ENCODE measurements at regions not wholly inside any gene's neighbourhood (a gene's known extent, or its start where the extent isn't known, plus 50 kb on each side); places are given as distances from the start of the nearest gene placed in this dataset.
"Not testable (repeated sequence)": the region's sequence is repeated elsewhere in the genome, so short reads cannot be mapped to it uniquely, and the experiment has no call there.

DNA sequence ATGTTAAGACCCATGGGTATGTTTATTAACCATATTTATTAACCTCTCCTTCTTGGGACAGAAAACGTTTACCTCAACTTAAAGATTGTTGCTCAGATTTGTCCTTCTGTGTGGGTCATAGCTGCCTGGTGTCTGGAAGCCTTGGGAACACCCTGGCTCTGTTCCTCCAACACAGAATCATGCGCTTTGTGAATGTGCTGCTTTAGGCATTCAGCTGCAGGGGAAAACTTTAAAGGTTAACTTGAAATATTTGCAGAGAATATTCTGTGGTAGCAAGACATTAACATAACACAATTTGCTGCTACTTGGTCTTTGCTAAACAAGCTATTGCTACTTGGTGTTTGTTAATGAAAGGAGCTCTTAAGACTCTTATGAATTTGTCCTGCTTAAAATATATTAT is 50.5 kb upstream of the THOC3 start:
- DNase-seq (ENCODE audit: low read depth): not testable (repeated sequence)

DNA sequence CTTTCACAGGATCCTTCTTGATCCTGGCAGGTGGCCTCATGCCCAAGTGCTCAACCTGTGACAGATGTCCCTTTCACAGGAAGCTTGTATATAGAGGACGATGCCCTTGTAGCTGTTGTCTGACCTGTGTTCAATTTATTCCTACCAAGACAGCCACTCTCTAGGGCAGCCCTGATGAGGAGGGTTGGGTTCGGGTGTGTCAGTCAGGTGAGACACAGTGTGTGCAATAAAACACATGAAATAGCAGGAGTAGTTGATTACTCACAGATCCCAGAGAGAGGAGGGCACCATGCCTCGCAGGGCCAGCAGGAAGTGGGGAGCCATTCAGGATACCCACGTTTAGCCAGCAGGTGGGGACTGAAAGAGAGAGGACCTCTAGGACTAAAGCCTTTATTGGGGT is 52.7 kb upstream of the THOC3 start:
- not testable (repeated sequence) for DNase-seq (ENCODE audit: low read depth)

DNA sequence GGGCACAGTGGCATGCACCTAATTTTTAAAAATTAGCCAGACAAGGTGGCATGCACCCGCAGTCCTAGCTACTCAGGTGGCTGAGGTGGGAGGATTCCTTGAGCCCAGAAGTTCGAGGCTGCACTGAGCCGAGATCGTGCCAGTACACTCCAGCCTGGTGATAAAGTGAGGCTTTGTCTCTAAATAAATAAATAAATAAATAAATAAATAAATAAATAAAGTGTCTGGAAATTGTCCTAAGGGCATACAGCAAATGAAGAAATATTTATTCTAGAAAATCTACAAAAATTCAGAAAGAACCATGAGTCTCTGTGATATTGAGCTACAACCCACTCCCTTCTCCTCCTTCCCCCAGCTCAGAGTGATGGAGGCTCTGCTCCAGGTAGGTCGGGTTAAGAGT is 55.4 kb upstream of the THOC3 start:
- not testable (repeated sequence) for DNase-seq (ENCODE audit: low read depth)

DNA sequence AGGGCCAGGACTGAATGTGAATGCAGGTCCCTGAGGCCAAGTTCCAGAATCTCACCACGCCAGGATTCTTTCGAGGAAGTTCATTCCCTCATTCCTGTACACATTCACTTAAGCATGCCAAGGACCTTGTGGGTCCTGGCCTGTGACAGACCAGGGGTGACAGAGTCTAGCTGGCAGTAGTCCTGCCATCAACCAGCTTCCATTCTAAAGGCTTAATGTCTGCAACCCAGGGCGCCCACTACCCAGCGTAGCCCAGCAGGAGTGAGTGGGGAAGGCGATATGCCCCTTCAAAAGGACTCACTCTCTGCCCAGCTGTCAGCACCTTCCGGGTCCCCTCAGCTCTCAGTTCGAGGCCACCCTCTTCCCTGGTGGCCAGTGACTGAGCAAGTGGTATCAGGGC is 61.3 kb upstream of the THOC3 start:
- not testable (repeated sequence) for DNase-seq (ENCODE audit: low read depth)

DNA sequence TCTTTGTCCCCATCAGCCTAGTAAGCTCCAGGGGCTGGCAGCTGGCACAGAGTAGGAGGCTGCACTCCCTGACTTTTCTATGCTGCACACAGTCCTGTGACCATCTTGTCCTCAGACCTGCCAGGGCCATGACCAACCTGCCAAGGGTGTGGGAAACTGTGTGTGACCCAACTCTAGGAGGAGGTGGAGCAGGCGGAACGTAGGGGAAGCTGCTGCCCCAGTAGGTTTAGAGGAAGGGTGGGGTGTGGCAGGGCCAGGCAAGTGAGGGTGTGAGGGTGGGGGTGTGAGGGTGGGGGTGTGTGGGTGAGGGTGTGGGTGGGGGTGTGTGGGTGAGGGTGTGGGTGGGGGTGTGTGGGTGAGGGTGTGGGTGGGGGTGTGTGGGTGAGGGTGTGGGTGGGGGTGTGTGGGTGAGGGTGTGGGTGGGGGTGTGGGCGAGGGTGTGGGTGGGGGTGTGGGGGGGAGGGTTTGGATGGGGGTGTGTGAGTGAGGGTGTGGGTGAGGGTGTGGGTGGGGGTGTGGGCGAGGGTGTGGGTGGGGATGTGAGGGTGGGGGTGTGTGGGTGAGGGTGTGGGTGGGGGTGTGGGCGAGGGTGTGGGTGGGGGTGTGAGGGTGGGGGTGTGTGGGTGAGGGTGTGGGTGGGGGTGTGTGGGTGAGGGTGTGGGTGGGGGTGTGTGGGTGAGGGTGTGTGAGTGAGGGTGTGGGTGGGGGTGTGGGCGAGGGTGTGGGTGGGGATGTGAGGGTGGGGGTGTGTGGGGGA is 62.4 kb upstream of the THOC3 start:
- DNase-seq (ENCODE audit: low read depth): not testable (repeated sequence)

DNA sequence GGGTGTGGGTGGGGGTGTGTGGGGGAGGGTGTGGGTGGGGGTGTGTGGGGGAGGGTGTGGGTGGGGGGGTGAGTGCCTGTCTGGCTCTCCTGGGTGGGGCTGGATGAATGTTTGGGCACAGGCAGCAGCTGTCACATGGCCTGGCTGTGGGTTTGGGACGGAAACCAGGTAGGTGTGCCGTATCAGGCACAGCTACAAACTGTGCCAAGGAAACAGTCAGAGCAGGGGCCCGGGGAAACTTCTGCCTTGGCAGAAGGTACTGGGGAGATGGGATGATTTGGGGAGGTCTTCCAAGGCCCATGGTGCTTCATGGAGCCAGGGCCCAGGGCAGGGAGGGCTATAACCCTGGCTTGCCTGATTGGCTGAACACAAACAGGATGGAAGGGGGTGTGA is 63.0 kb upstream of the THOC3 start:
- not testable (repeated sequence) for DNase-seq (ENCODE audit: low read depth)

DNA sequence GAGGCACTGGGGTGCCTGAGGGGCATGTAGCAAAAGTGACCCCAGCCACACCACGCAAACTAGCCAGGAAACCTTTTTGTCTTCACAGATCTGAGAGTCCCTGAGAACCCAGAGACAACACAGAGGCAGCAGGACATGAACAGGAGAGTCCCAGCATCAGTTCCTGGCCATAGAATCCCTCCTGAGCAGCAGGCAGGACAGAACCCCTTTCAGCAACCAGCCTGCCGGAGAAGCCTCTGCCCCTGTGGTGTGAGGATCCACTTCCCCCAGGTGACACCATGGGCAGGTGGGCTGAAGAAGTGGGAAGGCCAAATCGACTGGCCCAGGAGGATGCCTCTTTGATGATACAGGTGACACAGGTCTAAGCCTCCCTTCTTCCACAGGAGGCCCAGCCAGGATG is 65.1 kb upstream of the THOC3 start:
- DNase-seq (ENCODE audit: low read depth): not testable (repeated sequence)

DNA sequence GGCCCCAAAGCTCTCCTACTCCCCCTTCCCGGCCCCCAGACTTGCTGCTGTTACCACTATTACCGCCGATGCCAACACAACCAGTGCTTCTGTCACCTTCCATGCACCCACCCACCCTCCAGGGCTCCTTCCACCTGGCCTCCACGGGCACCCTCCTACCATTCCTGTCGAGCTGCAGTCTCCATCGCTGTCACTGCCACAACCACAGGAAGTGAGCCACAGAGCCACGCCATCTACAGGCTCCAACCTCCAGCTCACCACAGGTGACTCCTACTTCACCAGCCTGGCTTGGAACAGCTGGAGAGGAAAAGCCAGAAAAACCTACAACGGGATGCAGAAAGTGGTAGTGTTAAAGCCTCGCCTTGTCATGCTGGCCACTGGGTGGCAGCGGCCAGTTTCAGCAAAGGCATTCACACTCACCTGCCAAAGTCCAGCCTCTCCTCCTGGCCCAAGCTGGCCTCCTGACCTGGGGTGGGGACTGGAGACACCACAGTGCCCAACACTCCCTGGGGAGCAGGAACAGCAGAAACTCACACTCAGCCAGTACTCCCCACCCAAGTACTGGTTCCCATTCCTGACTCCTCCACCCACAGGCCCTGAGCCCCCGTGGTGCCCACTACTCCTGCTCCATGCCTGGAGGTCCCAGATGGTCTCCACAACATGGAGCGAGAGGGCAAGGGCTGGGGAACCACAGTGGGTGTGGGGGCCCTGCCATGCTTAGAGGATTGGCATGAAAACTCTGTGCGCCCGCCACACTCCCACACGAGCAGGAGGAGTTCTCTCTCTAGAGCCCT is 66.5 kb upstream of the THOC3 start:
- DNase-seq (ENCODE audit: low read depth): not testable (repeated sequence)

DNA sequence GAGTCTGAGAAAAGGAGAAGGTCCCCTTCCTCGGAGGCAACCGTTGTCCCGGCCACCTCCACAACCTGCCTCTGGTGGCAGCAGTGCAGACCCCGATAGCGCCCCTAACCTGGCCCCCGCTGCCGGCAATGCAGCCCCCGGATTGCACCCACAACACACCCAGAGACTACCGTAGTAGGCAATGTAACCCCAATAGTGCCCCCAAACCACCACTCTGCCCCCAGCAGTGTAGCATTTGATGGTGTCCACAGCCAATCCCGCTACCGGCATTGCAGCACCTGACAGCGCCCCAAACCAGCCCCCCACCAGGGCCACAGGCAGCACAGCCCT is 67.1 kb upstream of the THOC3 start:
- DNase-seq (ENCODE audit: low read depth): not testable (repeated sequence)

DNA sequence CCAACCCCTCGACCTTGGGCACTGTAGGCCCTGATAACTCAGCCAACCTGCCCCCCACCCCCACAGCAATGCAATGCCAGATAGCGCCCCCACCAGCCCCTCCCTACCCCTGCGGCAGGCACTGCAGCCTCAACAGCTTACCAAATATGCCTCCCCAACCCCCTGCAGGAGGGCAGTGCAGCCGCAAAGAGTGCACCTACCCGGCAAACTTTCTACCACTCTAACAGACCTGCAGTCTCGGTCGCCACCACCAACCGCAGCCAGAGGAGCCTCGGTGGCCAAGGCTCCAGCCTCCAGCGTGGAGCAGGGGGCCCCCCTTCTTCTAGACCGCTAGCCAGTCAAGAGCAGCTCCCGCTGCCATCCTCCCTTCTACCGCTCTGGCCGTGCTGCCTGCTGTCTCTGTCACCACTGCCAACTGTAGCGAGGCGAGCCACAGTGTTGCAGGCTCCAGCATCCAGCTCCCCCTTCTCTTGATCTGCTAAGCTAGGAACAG is 67.7 kb upstream of the THOC3 start:
- DNase-seq (ENCODE audit: low read depth): not testable (repeated sequence)

DNA sequence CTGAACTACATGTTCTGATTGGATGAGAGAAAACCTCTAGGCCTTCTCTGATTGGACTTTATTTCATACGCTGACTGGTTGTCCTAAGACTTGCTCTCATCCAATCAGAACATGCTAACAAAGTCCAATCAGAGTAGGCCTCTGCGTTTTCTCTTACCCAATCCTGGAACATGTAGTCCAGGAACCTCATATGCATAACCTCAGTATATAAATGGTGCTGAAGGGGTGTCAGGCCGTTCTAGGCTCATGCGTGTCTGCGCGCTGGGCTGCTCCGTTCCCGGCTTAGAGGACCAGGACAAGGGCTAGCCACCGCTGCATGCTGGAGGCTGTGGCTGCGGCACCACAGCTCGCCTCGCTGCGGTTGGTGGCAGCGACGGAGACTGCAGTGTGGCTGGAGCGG is 68.3 kb upstream of the THOC3 start:
- not testable (repeated sequence) for DNase-seq (ENCODE audit: low read depth)

DNA sequence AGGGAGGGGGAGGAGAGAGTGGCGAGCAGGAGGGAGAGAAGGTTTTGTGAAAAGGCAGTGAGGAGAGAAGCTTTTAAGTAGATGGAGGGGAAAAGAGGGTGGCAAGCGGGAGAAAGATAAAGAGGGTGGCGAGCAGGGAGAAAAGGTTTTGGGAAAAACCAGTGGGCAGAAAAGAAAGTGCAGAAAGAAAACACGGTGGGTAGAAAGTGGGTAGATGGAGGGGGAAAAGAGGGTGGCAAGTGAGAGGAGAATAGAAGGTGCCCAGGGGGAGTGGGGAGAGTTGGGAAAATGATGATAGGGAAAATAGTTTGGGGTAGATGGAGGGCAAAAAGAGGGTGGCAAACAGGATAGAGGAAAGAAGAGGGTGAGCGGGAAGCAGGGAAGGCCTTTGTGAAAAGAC is 69.1 kb upstream of the THOC3 start:
- not testable (repeated sequence) for DNase-seq (ENCODE audit: low read depth)

DNA sequence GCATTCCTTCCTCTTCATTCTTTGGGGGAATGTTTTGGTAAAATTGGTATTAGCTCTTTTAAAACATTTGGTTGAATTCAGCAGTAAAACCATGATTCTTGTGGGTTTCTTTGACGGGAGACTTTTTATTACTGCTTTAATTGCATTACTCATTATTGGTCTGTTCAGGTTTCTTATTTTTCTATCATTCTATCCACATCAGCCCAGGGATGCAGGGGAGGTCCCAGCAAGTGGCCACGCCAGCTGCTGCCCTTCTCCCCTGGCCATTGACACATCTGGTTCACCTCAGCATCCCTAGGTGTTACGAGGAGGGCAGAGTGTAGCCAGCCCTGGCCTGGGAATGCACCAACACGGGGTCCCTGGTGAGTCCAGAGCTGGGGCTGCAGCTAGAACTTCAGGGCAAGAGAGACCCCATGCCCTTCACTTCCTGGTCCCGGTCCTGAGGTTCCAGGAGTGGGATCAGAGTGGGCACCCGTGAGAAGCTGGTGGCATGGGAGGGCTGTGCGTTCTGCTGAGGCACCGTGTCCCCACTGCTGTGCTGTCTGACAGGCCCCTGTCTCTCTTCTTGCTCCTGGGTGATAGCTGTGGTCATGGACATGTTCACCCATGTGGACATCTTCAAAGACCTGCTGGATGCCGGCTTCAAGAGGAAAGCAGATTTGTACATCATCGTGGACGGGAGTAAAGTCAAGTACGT is 72.1 kb upstream of the THOC3 start:
- DNase-seq (ENCODE audit: low read depth): not testable (repeated sequence)

DNA sequence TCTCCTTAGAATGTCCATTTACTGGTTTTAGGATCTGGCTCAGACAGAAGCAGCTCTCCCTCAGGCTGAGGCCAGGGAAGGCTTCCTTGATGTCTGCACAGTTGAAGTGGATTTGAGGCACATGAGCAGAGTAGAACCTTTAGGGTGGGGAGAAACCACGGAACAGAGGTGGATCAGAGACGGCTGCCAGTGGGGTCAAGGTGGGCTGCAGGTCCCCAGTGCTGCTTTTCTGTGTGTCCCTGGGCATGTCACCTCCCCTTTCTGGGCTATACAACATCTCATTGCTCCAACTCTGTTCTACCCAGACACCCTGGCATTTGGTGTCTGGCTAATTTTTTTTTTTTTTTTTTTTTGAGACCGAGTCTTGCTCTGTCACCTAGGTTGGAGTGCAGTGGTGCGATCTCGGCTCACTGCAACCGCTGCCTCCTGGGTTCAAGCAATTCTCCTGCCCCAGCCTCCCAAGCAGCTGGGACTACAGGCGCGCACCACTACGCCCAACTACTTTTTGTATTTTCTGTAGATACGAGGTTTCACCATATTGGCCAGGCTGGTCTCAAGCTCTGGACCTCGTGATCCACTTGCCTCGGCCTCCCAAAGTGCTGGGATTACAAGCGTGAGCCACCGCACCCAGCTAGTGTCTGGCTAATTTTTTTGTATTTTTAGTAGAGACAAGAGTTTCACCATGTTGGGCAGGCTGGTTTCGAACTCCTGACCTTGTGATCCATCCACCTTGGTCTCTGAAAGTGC is 73.3 kb upstream of the THOC3 start:
- not testable (repeated sequence) for DNase-seq (ENCODE audit: low read depth)

DNA sequence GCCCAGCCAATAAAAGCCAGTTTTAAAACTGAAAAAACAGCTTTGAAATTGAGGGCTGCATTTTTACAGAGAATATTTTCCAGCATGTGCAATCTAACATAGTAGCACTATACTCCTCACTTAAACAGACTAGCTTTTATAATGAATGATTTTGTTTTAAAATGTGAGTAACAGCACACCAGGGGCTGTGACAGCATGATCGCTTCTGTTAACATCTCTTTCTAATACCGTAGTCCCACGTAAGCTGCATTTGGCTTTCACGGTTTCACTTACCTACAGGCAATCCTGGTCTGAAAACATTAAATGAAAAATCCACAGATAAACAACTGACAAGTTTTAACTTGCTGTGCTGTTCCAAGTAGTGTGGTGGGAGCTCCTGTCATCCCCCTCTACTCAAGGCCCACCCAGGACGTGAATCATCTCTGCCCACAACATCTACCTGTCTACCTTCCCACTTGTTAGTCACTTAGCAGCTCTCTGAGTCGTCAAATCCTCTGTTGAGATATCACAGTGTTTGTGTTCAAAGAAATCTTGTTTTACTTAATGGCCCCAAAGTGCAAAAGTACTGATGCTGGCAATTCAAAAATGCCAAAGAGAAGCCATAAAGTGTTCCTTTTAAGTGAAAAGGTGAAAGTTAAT is 74.0 kb upstream of the THOC3 start:
- DNase-seq (ENCODE audit: low read depth): not testable (repeated sequence)

DNA sequence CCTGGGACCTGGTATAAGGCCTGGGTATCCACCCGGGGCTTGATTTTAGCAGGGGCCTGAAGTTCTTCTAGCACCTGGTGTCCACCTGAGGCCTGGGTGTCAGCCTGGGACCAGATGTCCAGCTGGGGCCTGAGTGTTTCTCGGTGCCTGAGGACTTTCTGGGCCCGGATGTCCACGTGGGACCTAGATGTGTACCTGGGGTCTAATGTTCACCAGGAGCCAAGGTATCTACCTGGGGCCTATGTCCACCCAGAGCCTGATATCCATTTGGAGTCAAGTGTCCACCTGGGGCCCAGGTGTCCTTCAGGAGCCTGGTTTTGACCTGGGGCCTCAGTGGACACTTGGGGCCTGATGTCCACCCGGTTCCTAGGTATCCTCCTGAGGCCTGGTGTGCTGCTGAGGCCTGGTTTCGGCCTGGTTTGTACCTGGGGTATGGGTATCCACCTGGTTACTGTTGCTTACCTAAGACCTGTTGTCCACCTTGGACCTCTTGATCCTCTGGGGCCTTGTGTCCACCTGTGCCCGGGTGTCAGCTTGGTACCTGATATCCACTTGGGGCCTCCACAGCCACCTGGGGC is 75.2 kb upstream of the THOC3 start:
- DNase-seq (ENCODE audit: low read depth): not testable (repeated sequence)

DNA sequence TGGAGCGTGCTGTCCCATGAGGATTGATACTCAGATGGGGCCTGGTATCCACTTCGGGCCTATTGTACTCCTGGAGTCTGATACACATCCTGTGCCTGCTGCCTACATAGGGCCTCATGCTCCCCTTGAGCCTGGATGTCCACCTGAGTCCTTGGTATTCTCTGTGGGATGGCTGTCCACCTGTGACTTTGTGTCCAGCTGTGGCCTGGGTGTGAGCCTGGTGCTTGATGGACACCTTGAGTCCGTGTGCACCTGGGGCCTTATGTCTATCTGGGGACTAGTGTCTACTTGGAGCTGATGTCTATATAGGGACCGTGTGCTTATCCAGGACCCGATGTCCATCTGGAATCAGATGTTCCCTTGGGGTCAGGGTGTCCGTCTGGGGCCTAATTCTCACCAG is 75.9 kb upstream of the THOC3 start:
- not testable (repeated sequence) for DNase-seq (ENCODE audit: low read depth)

DNA sequence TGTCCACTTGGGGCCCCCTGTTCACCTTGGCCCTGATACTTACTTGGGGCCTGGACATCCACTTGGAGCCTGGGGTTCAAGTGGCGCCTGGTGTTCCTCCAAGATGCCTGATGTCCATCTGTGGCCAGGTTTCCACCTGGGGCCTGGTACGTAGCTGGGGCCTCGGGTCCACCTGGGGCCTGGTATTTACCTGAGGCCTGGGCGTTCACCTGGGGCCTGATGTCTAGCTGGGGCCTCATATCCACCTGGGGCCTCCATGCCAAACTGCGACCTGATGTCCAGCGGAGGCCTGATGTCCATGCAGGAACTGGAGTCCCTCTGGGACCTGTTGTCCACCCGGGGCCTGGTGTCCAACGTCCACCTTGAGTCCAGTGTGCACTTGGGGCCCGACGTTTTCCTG is 76.3 kb upstream of the THOC3 start:
- DNase-seq (ENCODE audit: low read depth): not testable (repeated sequence)

DNA sequence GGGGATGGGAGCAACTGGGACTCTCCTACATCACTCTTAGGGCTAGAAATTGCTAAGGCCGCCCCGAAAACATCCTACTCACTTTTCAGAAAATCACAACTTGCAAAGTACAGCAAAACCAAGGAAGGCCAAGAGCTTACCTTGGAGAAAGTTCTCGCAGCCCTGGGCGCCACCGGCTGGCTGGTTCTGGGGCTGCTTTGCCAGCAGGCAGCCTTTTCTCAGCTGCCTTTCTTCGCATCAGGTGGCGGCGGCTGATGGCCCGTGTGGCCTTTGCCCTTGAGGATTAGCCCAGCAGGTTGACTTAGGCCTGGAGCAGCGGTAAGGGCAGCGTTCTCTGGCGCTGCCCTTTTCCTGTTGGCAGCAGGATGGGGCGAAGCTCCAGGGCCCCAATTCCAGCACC is 77.3 kb upstream of the THOC3 start:
- DNase-seq (ENCODE audit: low read depth): not testable (repeated sequence)

DNA sequence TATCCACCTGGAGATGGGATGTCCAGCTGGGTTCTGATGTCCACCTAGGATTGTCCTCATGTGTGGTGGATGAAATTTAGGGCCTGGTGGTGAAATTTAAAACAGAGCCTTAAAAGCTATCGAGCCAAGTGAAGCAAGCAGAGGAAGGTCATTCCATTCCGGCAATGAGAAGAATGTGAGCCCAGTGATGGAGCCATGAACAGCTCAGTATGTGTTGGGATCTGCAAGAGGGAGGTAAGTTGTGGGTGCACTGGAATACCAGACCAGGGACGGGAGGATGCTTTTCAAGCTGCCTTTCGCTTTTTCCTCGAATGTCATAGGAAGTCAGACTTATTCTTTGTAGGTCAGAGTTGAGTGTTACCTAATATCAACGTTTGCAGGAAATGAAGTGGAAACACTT is 80.6 kb upstream of the THOC3 start:
- not testable (repeated sequence) for DNase-seq (ENCODE audit: low read depth)
